HG03196 (cell line): ENCODE measurements at regions not wholly inside any gene's neighbourhood (a gene's known extent, or its start where the extent isn't known, plus 50 kb on each side); places are given as distances from the start of the nearest gene placed in this dataset.

ENCODE experiments used
- ATAC-seq: cut with Tn5 transposase; IDR thresholded peaks from one replicate; pipeline ENCODE4 v1.9.1; 2021; ENCODE audit not compliant: unreplicated experiment

DNA sequence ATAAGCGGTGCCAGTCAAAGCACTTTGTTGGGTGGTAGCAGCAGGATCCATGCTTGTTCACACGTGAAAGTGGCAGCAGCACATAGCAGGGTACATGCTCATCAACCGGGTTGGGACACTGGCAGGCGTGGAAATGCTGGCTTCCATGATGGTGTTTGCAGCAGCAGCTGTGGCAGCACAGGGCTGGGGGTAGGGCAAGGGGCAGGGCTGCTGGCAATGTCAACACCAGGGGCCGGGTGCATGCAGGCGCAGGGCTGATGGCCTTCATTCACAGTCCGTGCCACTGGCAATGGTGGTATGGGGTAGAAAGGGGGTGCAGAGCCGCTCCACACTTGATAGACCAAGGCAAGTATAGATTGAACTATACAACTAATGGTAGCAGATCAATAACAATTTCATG is 374.7 kb upstream of the FAM241A start:
- no peak for ATAC-seq

DNA sequence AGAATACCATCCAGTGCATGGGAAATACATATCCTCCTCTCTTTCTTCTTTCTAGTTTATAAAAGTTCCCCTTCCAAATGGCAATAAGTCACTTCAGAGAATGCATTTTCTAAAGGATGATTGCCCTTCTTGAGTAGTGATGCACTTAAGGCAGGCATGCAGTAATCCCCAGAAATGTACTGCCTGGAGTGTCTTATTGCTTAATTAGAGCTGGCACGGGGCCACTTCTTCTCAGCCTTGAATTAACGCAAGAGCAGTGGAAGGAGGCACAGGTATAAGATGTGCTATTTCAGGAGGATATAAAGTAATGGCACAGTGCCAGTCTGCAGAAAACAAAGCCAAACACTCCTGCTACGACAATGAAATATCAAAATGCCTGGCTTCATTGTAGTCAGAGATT is 371.4 kb upstream of the FAM241A start:
- no peak for ATAC-seq

DNA sequence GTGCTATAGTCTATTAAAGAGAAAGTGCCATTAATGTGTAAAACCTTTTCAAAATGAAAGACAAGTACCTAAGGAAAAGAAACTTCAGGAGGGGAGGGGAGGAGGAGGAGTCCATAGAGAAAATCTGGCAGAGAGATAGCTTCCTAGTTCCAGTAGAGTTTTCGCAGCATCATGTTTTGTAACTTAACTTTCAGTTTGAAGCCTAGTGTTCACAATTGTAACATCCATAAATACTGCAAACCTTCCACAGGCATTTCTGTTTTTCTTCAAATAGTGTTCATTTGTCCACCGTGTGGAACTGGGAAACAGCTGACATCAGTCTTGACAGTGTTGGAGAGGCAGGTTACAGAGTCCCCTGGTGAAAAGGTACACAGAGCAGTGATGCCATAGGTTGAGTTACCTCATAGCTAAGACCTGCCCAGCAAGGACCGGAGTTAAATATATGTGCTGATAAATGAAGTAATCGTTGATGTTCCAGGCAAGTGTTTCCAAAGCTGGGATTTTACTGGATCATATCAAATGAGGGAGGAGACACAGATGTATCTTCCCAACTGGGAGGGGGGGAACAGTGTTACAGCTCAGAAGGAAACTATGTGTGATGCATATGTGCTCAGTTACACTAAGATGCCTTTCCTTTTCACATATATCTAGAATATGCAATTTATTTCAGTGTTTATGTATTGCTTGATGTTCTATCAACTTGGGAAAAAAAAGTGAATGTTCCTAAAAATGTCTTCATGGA is 369.5 kb upstream of the FAM241A start:
- no peak for ATAC-seq

DNA sequence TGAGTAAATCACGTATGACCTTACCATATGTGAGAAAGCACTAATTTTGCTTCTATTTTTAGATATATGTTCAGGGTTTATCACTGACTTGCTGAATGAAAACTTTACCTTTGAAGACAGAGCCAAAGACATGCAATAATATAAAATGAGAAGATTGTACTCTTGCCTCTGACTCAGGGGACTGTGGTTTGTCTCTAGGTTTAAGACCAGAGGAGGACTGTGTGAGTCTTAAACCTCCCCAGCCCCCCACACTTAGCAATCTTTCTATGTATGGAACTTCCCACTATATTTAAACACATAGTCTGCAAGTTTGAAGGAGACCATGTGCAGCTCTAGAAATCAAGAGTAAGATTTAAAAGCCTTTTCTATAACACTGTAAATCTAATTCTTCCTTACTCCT is 368.7 kb upstream of the FAM241A start:
- ATAC-seq, result no peak

DNA sequence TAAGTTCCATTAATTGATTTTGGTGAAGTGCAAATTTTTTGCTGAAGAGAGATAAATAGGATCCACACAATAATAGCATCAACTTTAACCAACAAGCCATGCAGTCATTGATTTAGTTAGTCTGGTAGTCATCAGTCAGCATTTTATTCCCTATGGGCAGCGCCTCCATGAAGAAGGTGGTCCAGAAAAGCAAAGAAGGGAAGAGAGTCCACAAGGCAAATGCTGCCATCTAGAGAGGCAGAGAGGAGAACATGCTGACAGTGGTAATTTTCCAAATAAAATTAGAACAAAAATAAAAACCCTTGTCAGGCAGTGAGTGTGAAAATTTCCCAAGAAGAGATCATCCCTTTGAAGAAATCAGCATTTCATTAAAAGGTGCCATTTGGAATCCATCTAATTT is 366.7 kb upstream of the FAM241A start:
- no peak for ATAC-seq

DNA sequence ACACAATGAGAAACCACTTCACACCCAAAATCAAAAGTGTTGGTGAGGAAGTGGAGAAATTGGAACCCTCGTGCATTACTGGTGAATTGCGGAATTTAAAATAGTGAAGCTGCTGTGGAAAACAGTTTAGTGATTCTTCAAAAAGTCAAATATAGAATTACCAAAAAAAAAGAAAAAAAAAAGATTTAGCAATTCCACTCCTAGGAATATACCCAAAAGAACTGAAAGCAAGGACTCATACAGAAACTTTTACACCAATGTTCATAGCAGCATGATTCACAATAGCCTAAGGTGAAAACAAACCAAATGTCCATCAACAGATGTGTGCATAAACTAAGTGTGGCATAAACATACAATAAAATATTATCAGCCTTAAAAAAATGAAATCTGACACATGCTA is 364.3 kb upstream of the FAM241A start:
- no peak for ATAC-seq

DNA sequence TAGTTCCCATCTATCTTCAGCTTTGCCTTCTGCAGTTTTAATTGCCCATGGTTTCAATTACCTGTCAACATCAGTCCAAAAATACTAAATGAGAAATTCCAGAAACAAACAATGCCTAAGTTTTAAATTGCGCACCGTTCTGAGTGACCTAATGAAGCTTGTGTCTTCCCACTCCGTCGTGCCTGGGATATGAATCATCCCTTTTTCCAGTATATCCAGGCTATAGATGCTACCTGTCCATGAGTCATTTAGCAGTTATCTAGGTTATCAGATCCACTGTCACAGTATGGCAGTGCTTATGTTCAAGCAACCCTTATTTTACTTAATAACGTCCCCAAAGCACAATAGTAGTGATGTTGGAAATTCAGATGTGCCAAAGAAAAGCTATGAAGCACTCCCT is 363.6 kb upstream of the FAM241A start:
- ATAC-seq, result no peak

DNA sequence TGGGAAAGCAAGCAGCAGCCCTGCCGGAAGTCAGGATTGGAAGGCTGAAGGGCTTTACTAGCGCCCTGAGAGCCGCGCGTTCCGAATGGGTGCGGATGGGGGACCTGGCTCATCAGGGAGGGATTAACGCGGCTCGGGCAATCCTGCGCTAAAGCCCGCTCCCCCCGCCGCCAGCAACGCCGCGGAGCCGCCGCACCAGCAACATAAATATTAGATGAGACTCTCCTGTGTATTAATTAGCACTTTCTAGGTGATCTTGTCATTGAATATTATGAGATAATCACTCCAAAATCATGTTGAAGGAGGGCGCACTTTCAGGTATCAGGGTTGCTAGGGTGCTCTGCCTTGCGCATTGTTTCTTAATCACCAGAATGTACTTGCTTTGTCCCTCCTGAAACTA is 357.2 kb upstream of the FAM241A start:
- ATAC-seq, result no peak

DNA sequence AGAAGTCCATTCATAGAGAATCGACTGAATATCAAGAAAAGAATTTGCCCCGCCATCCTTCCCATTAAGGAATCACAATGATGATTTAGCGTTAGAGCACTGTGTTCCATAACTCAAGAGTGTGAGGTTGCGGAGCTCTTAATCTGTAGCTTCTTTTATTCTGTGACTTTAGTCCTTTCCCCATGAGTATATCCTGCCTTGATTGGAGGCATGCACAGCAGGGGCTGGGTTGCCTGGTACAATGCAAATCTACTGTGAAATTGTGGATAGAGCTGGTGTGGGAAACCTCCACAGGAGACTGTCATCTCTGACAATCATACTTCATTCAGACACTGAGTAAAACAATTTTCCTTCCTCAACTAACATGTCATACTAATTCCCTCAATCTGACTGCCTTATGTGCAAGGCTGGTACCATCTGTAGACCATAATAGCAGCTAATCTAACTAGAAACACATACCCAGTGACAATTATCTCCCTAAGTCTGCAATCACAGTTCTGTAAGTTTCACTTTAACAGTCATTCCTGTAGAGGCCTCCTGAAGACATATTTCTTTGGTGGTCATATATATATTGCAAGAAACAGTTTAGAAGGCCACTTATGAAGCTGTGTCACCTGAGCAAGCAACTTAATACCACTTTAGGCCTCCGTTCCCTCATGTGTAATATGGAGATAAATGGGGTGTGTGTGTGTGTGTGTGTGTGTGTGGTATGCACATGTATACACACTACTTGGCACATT is 355.2 kb upstream of the FAM241A start:
- ATAC-seq, result no peak

DNA sequence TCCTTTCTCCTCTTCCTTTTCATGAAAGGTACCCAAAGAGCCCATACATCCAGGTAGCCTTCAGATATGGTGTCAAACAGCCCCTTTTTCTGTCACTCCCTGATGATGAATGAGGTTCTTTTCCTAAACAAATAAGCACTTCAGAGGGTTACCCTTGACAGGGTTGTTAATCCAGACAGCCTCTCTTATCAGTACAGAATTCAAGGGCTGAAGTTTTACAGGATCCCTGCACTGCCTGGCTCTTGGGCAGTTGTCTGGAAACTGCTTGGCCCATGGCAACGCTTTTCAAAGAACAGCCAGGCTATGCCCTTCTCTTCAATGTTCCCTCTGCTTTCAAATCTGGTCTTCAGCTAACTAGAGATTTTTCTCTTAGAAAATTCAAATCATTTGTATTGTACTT is 352.6 kb upstream of the FAM241A start:
- ATAC-seq, result no peak

DNA sequence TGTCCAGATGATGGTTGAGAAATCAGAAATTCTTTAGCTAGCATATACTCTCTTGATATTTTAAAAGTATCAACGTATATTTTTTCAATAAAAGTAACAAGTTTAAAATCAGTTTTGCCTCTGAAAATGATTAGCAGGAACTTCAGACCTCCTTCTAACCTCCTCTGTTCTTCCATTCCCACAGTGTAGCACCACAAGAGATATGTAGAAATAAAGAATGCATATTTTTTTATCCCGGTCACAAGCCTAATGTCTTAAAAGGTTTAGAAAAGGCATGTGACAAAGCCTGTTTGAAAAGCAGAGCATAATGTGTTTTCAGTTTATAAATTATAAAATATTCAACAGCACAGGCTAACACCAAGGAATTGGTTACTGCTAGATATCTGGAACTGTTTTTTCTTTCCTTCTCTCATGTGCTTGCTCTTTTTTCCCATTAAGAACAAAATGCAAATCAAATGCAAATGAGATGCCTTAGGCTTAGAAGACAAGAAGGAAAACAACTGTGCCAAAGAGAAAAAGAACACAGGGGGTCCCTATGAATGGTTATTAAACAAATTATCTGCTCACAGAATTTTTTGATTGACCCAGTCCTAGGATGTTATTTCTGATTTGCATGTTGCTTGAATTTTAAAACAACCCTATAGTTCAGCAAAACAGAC is 351.7 kb upstream of the FAM241A start:
- no peak for ATAC-seq

DNA sequence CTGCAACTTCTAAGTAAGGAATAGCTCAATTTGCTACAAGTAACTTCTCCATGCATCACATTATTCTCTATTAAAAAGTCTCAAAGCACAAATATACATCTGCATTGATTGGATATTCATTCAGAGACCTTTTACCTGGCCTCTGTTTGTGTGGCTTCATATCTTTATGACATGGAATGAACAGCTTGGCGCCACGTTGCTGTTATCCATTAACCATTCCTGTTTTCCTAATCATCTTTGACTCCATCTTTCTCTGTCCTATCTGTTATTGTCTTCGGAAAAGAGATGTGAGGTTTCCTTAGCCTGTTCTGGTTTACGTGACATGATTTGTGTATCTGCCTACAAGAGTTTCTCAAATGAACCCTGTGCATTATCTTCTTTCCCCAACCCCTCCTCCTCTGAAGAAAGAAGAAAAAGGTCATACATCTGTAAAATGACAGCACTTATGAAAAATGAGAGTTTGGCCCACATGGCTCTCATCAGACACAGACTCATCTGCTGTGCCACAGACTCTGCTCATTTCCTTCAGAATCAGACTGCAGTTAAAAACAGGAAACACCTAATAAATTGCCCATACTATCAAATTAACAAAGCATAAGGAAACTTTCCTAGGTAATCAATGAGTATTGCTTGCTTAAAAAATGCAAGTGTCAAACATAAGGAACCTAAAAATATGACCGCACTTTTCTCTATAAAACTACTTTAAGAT is 347.6 kb upstream of the FAM241A start:
- no peak for ATAC-seq

DNA sequence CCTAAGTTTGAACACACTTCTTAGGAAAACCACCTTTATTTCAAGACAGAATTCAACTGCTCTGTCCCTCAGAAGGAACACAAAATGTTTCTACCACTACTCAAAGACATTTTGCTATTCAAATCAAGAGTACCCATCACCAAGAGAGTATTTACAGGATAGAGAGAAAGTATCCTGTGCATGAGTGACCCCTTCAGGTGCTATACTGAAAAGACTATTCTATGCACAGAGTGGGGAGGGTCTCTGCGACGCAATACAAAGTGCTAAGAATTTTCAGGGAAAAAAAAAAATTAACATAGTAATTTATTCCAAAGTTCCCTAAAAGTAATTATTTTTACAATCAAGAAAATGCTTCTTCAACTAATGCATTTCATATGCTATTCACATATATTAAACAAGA is 346.4 kb upstream of the FAM241A start:
- ATAC-seq, result no peak

DNA sequence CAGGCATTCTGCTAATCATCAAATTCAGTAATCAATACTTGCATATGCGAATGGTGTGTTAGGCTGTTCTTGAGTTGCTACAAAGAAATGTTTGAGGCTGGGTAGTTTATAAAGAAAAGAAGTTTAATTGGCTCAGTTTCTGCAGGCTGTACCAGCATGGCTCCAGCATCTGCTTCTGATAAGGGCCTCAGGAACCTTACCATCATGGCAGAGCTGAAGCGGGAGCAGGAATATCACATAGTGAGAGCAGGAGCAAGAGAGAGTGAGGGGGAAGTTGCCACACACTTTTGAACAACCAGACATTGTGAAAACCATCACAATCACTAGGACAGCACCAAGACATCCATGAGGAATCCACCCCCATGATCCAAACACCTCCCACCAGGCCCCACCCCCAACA is 344.7 kb upstream of the FAM241A start:
- no peak for ATAC-seq

DNA sequence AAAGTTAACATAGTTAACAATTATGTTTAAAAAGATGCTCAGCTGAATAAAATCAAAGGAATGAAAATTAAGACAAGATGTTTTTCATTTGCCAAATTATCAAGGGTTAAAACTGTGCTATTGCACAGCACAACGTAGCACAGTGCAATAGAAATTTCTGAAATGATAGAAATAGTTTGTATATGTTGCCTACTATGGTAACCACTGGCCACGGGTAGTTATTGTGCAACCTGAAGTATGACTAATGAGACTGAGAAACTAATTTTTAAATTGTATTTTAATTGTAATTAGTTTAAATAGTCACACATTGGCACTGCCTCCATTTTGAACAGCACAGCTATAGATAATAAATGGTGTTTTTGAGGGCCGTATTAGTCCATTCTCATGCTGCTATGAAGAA is 343.1 kb upstream of the FAM241A start:
- ATAC-seq, result no peak

DNA sequence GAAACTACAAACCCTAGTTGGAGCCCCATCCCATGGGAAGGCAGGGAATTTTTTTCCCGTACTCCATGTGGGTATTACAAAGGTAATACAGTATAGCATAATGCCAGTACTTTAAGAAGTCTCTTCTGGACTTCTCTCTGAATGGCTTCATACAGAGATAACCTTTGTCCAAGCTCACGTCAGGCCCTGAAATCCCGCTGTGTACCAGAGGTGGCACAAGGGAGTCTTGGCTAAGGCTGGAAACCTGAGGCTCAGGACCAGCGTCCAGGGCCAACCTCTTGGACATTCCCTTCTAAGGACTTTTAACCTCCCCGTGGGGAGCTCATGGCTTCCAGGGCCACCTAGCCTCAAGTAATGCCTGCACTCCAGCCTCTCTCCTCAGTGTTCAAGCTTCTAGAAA is 338.9 kb upstream of the FAM241A start:
- no peak for ATAC-seq

DNA sequence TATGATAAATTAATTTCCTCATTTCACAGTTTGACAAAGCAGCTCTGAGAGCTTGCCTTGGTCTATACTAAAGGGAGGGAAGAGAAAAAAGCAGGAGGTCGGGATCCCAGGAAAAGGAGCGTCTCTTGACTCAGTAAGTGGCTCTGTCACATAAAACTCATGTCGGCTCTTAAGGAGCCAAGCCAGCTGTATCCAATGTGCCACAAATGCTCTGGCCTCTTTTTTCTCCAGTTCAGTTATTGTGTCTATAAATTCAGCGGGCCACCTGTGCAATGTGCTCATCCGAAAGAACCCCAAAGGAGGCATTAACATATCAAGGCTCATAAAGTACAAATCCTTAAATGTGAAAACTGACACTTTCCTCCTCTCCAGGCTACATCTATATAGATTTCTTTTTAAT is 337.7 kb upstream of the FAM241A start:
- ATAC-seq, result no peak

DNA sequence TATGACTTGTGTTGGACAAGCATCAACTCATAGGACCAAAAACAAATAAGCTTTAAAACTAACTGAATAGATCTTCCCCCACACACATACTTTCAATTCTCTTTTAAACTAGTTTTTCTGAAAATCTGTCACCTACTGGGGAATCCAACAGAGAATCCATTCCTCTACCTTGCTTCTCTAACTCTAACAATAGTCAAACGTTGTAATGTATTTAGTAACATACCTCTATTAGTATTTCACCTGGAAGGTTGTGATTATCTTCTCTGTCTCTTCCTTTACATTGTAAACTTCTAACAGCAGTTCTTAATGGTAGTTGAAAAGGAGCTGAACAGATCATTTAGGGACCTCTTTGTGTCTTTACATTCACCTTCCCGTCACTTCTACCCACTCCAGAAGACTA is 337.1 kb upstream of the FAM241A start:
- no peak for ATAC-seq

DNA sequence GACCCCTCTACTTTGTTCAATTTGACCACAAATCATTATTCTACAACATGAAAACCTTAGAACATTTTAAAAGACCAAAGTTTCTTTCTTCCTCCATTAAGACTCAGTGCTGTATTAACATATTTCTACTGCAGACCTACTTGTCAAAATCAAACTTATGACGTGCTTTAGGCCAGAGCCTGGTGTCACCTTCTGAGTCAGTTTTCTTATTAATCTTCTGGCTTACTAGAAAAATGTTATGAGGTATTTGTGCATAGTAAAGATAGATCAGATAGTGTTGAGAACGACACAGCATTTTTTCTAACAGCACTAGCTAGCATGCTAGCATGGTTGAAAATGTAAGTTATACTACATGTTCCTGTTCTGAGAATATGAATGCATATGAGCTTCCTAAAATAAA is 333.6 kb upstream of the FAM241A start:
- ATAC-seq, result no peak

DNA sequence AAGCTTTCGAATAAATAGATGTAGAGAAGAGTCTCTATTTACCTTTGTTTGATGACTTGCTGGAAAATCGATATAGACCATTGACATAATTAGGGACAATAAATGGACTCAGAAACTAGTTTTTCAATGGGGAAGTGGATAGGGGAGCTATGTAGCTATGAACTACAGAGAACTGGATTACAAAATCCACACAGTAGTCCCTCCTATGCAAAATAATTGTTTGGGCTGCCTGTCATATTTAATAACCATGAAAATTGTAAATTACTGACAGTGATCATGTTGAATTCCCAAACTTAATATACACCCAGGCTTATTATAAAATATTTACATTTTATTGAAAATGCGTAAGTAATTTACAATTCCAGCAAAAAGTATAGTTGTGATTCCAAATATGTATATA is 333.1 kb upstream of the FAM241A start:
- ATAC-seq, result no peak

DNA sequence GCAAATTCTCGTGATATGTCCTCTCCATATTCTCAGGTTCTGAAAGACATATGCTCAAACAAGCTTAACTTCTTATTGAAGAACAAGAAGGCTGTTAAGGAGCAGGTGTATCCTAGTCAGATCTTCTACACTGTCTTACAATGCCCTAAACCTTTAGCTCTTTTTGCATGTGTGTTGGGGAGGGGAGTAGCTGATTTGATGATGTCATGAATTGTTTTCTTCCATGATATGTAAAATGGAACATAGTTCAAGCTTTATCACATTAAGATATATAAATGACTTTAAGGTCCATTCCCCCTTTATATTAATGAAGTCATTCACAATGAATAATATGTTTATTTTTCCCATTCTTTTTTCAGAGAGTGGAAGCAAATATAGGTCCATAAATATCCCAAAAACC is 332.5 kb upstream of the FAM241A start:
- ATAC-seq, result no peak
